ENCODE measurements at regions not wholly inside any gene's neighbourhood (a gene's known extent, or its start where the extent isn't known, plus 50 kb on each side); places are given as distances from the start of the nearest gene placed in this dataset.

GRCh38 chr4:23371533-23371932, 518.3 kb downstream of the PPARGC1A start:
- POLR2A ChIA-PET: no interaction called here
- intact Hi-C loops (cut with micrococcal nuclease; ENCODE audit: unreplicated experiment) (no loop called here), in situ Hi-C loops (cut with HindIII; ENCODE audit: low pct_unique_long_range_greater_than_20kb, low sequenced_read_pairs) (no loop called here)
- H3K9me3 ChIP-seq (ENCODE audit: control insufficient read depth, insufficient read depth, low read depth, low read length): no peaks in the 10 kb centered on the region
- no peak overlapping the region for H3K27ac ChIP-seq (ENCODE audit: low read length)
- ATAC-seq: no peak
- BruUV-seq (replicated peaks): no TSS peak
- no peak overlapping the region for H3K4me3 ChIP-seq (ENCODE audit: low read depth in 2 of 2, low read length in 2 of 2)
- no peak for TF ChIP-seq SIN3A (IDR thresholded peaks at IDR 0.05; ENCODE audit: borderline replicate concordance, insufficient read depth, low read depth, low read length)
- no peak for TF ChIP-seq POLR2AphosphoS5 (IDR thresholded peaks at IDR 0.05; ENCODE audit: low read depth, low read length)
- no peak for TF ChIP-seq TCF7L2 (IDR thresholded peaks at IDR 0.05; ENCODE audit: low read depth, low read length)
- TF ChIP-seq, protein P1, sequence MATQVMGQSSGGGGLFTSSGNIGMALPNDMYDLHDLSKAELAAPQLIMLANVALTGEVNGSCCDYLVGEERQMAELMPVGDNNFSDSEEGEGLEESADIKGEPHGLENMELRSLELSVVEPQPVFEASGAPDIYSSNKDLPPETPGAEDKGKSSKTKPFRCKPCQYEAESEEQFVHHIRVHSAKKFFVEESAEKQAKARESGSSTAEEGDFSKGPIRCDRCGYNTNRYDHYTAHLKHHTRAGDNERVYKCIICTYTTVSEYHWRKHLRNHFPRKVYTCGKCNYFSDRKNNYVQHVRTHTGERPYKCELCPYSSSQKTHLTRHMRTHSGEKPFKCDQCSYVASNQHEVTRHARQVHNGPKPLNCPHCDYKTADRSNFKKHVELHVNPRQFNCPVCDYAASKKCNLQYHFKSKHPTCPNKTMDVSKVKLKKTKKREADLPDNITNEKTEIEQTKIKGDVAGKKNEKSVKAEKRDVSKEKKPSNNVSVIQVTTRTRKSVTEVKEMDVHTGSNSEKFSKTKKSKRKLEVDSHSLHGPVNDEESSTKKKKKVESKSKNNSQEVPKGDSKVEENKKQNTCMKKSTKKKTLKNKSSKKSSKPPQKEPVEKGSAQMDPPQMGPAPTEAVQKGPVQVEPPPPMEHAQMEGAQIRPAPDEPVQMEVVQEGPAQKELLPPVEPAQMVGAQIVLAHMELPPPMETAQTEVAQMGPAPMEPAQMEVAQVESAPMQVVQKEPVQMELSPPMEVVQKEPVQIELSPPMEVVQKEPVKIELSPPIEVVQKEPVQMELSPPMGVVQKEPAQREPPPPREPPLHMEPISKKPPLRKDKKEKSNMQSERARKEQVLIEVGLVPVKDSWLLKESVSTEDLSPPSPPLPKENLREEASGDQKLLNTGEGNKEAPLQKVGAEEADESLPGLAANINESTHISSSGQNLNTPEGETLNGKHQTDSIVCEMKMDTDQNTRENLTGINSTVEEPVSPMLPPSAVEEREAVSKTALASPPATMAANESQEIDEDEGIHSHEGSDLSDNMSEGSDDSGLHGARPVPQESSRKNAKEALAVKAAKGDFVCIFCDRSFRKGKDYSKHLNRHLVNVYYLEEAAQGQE (IDR thresholded peaks at IDR 0.05; ENCODE audit: insufficient read depth in 1 of 2, low read depth in 2 of 2, low read length in 1 of 2): no peak
- no peak for TF ChIP-seq CTCF (IDR thresholded peaks at IDR 0.05)
- CTCF ChIA-PET: no interaction called here
- H3K36me3 ChIP-seq (ENCODE audit: control insufficient read depth, insufficient read depth, low read length): no peaks in the 10 kb centered on the region
- no peaks in the 10 kb centered on the region for H3K27me3 ChIP-seq (ENCODE audit: control insufficient read depth, insufficient read depth, low read length)
- DNase-seq (ENCODE audit: low read depth, low spot score): no peak
- H3K4me1 ChIP-seq (ENCODE audit: control insufficient read depth, insufficient read depth, low read length): no peaks in the 10 kb centered on the region

GRCh38 chr4:23369331-23369730, 520.5 kb downstream of the PPARGC1A start:
- DNase-seq (ENCODE audit: low read depth, low spot score) (no peak), ATAC-seq (no peak)
- no peak for TF ChIP-seq SIN3A (IDR thresholded peaks at IDR 0.05; ENCODE audit: borderline replicate concordance, insufficient read depth, low read depth, low read length)
- TF ChIP-seq POLR2AphosphoS5 (IDR thresholded peaks at IDR 0.05; ENCODE audit: low read depth, low read length): no peak
- no peak for TF ChIP-seq CTCF (IDR thresholded peaks at IDR 0.05)
- TF ChIP-seq, protein P1 (IDR thresholded peaks at IDR 0.05; ENCODE audit: insufficient read depth in 1 of 2, low read depth in 2 of 2, low read length in 1 of 2): no peak
- no peak for TF ChIP-seq TCF7L2 (IDR thresholded peaks at IDR 0.05; ENCODE audit: low read depth, low read length)
- no peaks in the 10 kb centered on the region for H3K27me3 ChIP-seq (ENCODE audit: control insufficient read depth, insufficient read depth, low read length)
- no peaks in the 10 kb centered on the region for H3K36me3 ChIP-seq (ENCODE audit: control insufficient read depth, insufficient read depth, low read length)
- in situ Hi-C loops (cut with HindIII; ENCODE audit: low pct_unique_long_range_greater_than_20kb, low sequenced_read_pairs) (no loop called here), intact Hi-C loops (cut with micrococcal nuclease; ENCODE audit: unreplicated experiment) (no loop called here)
- no peak overlapping the region for H3K27ac ChIP-seq (ENCODE audit: low read length)
- POLR2A ChIA-PET: no interaction called here
- H3K9me3 ChIP-seq (ENCODE audit: control insufficient read depth, insufficient read depth, low read depth, low read length): no peaks in the 10 kb centered on the region
- no peak overlapping the region for H3K4me3 ChIP-seq (ENCODE audit: low read depth in 2 of 2, low read length in 2 of 2)
- BruUV-seq (replicated peaks): no TSS peak
- CTCF ChIA-PET: no interaction called here
- no peaks in the 10 kb centered on the region for H3K4me1 ChIP-seq (ENCODE audit: control insufficient read depth, insufficient read depth, low read length)
